ENCODE measurements at regions not wholly inside any gene's neighbourhood (a gene's known extent, or its start where the extent isn't known, plus 50 kb on each side); places are given as distances from the start of the nearest gene placed in this dataset.
"Not testable (repeated sequence)": the region's sequence is repeated elsewhere in the genome, so short reads cannot be mapped to it uniquely, and the experiment has no call there.

GRCh38 chr12:42868291-42868690, 278.7 kb upstream of the PRICKLE1 start:
- WGBS, 2 donors, result 88 to 93% methylated on average over 1 of the region's 1 CpG
- Histone ChIP-seq H3K9me3 (ENCODE audit: control insufficient read depth in 4 of 4, insufficient read depth in 3 of 4, low read length in 3 of 4) (no peaks in the 10 kb centered on the region), H3K9ac (ENCODE audit: insufficient read depth in 1 of 2, low read length in 2 of 2) (no peak overlapping the region), H3K4me1 (ENCODE audit: control insufficient read depth in 5 of 5, insufficient read depth in 5 of 5, low read length in 5 of 5) (no peaks in the 10 kb centered on the region), H3K27ac (ENCODE audit: low read depth in 1 of 2, low read length in 1 of 2) (no peak overlapping the region), H3K27me3 (ENCODE audit: control insufficient read depth in 3 of 3, insufficient read depth in 3 of 3, low read length in 2 of 3) (no peaks in the 10 kb centered on the region), H3K36me3 (ENCODE audit: control insufficient read depth in 4 of 4, insufficient read depth in 4 of 4, low read length in 4 of 4) (no peaks in the 10 kb centered on the region), H3K4me3 (no peak overlapping the region)
- DNase-seq (no peak), ATAC-seq (ENCODE audit: insufficient read depth, low FRiP score) (no peak)
- no peak for TF ChIP-seq CTCF (IDR thresholded peaks at IDR 0.05; ENCODE audit: control extremely low read depth, extremely low read depth)

GRCh38 chr12:42865282-42865681, 275.7 kb upstream of the PRICKLE1 start:
- no peaks in the 10 kb centered on the region for H3K27me3 ChIP-seq (ENCODE audit: control insufficient read depth in 3 of 3, insufficient read depth in 3 of 3, low read length in 2 of 3)
- no peaks in the 10 kb centered on the region for H3K4me1 ChIP-seq (ENCODE audit: control insufficient read depth in 5 of 5, insufficient read depth in 5 of 5, low read length in 5 of 5)
- no peak overlapping the region for H3K9ac ChIP-seq (ENCODE audit: insufficient read depth in 1 of 2, low read length in 2 of 2)
- TF ChIP-seq CTCF (IDR thresholded peaks at IDR 0.05; ENCODE audit: control extremely low read depth, extremely low read depth), result no peak
- no peaks in the 10 kb centered on the region for H3K36me3 ChIP-seq (ENCODE audit: control insufficient read depth in 4 of 4, insufficient read depth in 4 of 4, low read length in 4 of 4)
- no peak for DNase-seq
- no peaks in the 10 kb centered on the region for H3K9me3 ChIP-seq (ENCODE audit: control insufficient read depth in 4 of 4, insufficient read depth in 3 of 4, low read length in 3 of 4)
- WGBS, 2 donors, result 91% methylated on average over 3 of the region's 3 CpGs
- H3K27ac ChIP-seq (ENCODE audit: low read depth in 1 of 2, low read length in 1 of 2), result no peak overlapping the region
- ATAC-seq (ENCODE audit: insufficient read depth, low FRiP score), result no peak
- no peak overlapping the region for H3K4me3 ChIP-seq

- WGBS, 2 donors, result 84 to 91% methylated on average over 2 of the region's 2 CpGs
- no peak for TF ChIP-seq CTCF (IDR thresholded peaks at IDR 0.05; ENCODE audit: control extremely low read depth, extremely low read depth)
- no peaks in the 10 kb centered on the region for H3K36me3 ChIP-seq (ENCODE audit: control insufficient read depth in 4 of 4, insufficient read depth in 4 of 4, low read length in 4 of 4)
Measured at GRCh38 chr12:42862055-42862454, 272.5 kb upstream of the PRICKLE1 start.

GRCh38 chr12:42860331-42860730, 270.8 kb upstream of the PRICKLE1 start:
- not testable (repeated sequence) for H3K9me3 ChIP-seq (ENCODE audit: control insufficient read depth in 4 of 4, insufficient read depth in 3 of 4, low read length in 3 of 4); H3K36me3 ChIP-seq (ENCODE audit: control insufficient read depth in 4 of 4, insufficient read depth in 4 of 4, low read length in 4 of 4); H3K27me3 ChIP-seq (ENCODE audit: control insufficient read depth in 3 of 3, insufficient read depth in 3 of 3, low read length in 2 of 3); ATAC-seq (ENCODE audit: insufficient read depth, low FRiP score); H3K9ac ChIP-seq (ENCODE audit: insufficient read depth in 1 of 2, low read length in 2 of 2); DNase-seq; H3K4me3 ChIP-seq; H3K27ac ChIP-seq (ENCODE audit: low read depth in 1 of 2, low read length in 1 of 2)
- H3K4me1 ChIP-seq (ENCODE audit: control insufficient read depth in 5 of 5, insufficient read depth in 5 of 5, low read length in 5 of 5), result peaks cover 0 to 11% (median 0%) of the 10 kb centered on the region in 5 donors

More at GRCh38 chr12:42862055-42862454, 272.5 kb upstream of the PRICKLE1 start:
- Histone ChIP-seq H3K9me3 (ENCODE audit: control insufficient read depth in 4 of 4, insufficient read depth in 3 of 4, low read length in 3 of 4) (no peaks in the 10 kb centered on the region), H3K27ac (ENCODE audit: low read depth in 1 of 2, low read length in 1 of 2) (no peak overlapping the region), H3K4me3 (no peak overlapping the region), H3K27me3 (ENCODE audit: control insufficient read depth in 3 of 3, insufficient read depth in 3 of 3, low read length in 2 of 3) (no peaks in the 10 kb centered on the region), H3K4me1 (ENCODE audit: control insufficient read depth in 5 of 5, insufficient read depth in 5 of 5, low read length in 5 of 5) (peaks cover 0 to 11% (median 0%) of the 10 kb centered on the region in 5 donors), H3K9ac (ENCODE audit: insufficient read depth in 1 of 2, low read length in 2 of 2) (no peak overlapping the region)
- no peak for DNase-seq
- ATAC-seq (ENCODE audit: insufficient read depth, low FRiP score), result no peak

Measured in lung (tissue), 11 donors.